Thyroid gland (tissue), 4 donors: ENCODE measurements at regions not wholly inside any gene's neighbourhood (a gene's known extent, or its start where the extent isn't known, plus 50 kb on each side); places are given as distances from the start of the nearest gene placed in this dataset.
"Not testable (repeated sequence)": the region's sequence is repeated elsewhere in the genome, so short reads cannot be mapped to it uniquely, and the experiment has no call there.

Source experiments
- DNase-seq, 2 donors: peaks; one replicate each; pipeline ENCODE4 v3.0.0-alpha.2; 2019
- H3K27ac ChIP-seq, 3 donors: fragments of 200-600 bp; sonication (generic); 1 replicate in 2 of 3; 2 replicates in 1 of 3; pipeline ENCODE4 v1.5.1; 2016 to 2019; ENCODE audit warnings: mild to moderate bottlenecking in 1 of 3, moderate library complexity in 1 of 3
- H3K27me3 ChIP-seq: fragments of 200-600 bp; sonication (generic); one replicate; pipeline ENCODE4 v1.5.1; 2019
- H3K36me3 ChIP-seq, 2 donors: fragments of 200-600 bp; sonication (generic); one replicate each; pipeline ENCODE4 v1.5.1; 2016 to 2019
- H3K4me1 ChIP-seq, 2 donors: fragments of 200-600 bp; sonication (generic); one replicate each; pipeline ENCODE4 v1.5.1; 2017 to 2019
- H3K4me3 ChIP-seq, 3 donors: fragments of 200-600 bp; sonication (generic); replicated peaks in 1 of 3; 1 replicate in 2 of 3; 2 replicates in 1 of 3; pipeline ENCODE4 v1.5.1; 2016; ENCODE audit warnings: mild to moderate bottlenecking in 1 of 3
- H3K9me3 ChIP-seq: fragments of 200-600 bp; sonication (generic); one replicate; pipeline ENCODE4 v1.5.1; 2017
- POLR2A ChIP-seq, 2 donors: fragments of 450-650 bp; IDR thresholded peaks; one replicate each; pipeline ENCODE4 v1.6.1; 2017; ENCODE audit warnings: antibody characterized with exemption in 2 of 2, mild to moderate bottlenecking in 2 of 2, moderate library complexity in 1 of 2
- WGBS, 2 donors: methylation state at CpG; one replicate each; pipeline ENCODE4 v1.1.5; 2017; 5-methylcytosine and 5-hydroxymethylcytosine counted together
- intact Hi-C: fragments of 100-400 bp; cut with DNase I; formaldehyde crosslinking; loops from one replicate; pipeline ENCODE4 v1.15.1; 2023
- TF ChIP-seq, protein P1 (sequence below), 6 experiments: fragments of 200-600 bp in 3 of 6; fragments of 450-650 bp in 3 of 6; sonication (generic) in 3 of 6; IDR thresholded peaks; one replicate each; pipeline ENCODE4 v1.5.1; 2016 to 2019; ENCODE audit warnings: antibody characterized with exemption in 6 of 6, mild to moderate bottlenecking in 2 of 6, inconsistent platforms in 1 of 6, moderate library complexity in 1 of 6

DNA sequence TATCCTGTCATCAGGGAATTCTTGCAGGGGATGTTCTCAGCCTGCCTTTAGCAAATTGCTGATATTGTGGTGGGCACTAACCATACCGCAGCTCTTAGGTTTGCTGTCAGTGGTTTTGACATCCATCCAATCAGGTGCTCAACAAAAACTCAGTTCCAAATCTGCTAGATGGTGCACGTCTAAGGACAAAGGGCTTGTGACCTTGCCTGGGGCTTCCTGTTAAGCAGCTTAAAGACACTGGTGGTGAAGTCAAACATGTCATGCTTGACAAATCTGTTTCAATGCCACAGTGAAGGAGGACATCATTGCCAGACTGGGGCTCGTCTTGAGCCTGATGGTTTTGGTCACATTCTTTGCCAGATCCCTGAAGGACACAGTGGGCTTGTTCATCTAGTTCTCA lies 179.8 kb upstream of the NOX3 start:
- DNase-seq: no peak
- H3K4me3 ChIP-seq: no peak overlapping the region
- H3K36me3 ChIP-seq: no peaks in the 10 kb centered on the region
- H3K27ac ChIP-seq: no peak overlapping the region
- intact Hi-C loops: no loop called here
- H3K4me1 ChIP-seq: no peaks in the 10 kb centered on the region
- TF ChIP-seq POLR2A (IDR thresholded peaks at IDR 0.05): no peak
- TF ChIP-seq, protein P1, sequence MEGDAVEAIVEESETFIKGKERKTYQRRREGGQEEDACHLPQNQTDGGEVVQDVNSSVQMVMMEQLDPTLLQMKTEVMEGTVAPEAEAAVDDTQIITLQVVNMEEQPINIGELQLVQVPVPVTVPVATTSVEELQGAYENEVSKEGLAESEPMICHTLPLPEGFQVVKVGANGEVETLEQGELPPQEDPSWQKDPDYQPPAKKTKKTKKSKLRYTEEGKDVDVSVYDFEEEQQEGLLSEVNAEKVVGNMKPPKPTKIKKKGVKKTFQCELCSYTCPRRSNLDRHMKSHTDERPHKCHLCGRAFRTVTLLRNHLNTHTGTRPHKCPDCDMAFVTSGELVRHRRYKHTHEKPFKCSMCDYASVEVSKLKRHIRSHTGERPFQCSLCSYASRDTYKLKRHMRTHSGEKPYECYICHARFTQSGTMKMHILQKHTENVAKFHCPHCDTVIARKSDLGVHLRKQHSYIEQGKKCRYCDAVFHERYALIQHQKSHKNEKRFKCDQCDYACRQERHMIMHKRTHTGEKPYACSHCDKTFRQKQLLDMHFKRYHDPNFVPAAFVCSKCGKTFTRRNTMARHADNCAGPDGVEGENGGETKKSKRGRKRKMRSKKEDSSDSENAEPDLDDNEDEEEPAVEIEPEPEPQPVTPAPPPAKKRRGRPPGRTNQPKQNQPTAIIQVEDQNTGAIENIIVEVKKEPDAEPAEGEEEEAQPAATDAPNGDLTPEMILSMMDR (IDR thresholded peaks at IDR 0.05): no peak
- WGBS, 2 donors: 72 to 83% methylated on average over 3 of the region's 3 CpGs
- no peaks in the 10 kb centered on the region for H3K27me3 ChIP-seq
- no peaks in the 10 kb centered on the region for H3K9me3 ChIP-seq

DNA sequence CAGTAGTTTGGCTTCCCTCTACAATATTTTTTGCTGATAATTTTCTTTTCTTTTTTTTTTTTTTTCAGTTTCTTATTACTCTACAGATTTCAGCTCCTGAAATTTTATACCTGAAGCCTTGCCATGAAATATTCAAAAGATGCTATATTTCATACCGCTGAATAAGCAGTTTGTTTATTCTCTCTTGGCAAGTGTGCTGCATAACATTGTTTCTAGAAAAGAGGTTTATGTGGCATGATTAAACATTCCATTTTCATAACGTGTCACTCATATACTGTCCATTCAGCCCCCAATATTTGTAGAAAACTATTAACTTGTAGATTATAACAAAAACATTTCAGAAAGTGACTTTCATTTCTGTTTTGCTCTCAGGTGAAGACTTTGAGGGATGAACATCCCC lies 174.4 kb upstream of the NOX3 start:
- DNase-seq: no peak
- Histone ChIP-seq H3K27ac (no peak overlapping the region), H3K4me1 (no peaks in the 10 kb centered on the region), H3K36me3 (no peaks in the 10 kb centered on the region), H3K4me3 (no peak overlapping the region), H3K27me3 (no peaks in the 10 kb centered on the region), H3K9me3 (no peaks in the 10 kb centered on the region)
- TF ChIP-seq, protein P1 (IDR thresholded peaks at IDR 0.05): no peak
- no peak for TF ChIP-seq POLR2A (IDR thresholded peaks at IDR 0.05)
- 88 to 94% methylated on average over 2 of the region's 2 CpGs for WGBS, 2 donors
- intact Hi-C loops: no loop called here

DNA sequence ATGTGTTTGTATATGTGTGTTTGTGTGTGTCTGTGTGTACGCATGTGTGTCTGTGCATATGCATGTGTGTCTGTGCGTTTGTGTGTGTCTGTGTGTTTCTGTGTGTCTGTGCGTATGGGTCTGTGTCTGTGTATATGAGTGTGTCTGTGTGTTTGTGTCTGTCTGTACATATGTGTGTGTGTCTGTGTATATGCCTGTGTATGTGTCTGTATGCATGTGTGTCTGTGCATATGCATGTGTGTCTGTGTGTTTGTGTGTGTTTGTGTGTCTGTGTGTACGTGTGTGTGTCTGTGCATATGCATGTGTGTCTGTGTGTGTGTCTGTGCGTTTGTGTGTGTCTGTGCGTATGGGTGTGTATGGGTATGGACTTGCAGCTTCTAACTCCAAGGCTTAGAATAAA lies 174.0 kb upstream of the NOX3 start:
- no peak overlapping the region for H3K4me3 ChIP-seq
- intact Hi-C loops: no loop called here
- TF ChIP-seq POLR2A (IDR thresholded peaks at IDR 0.05): no peak
- TF ChIP-seq, protein P1 (IDR thresholded peaks at IDR 0.05): no peak
- no peaks in the 10 kb centered on the region for H3K4me1 ChIP-seq
- 72 to 74% methylated on average over 6 of the region's 6 CpGs for WGBS, 2 donors
- H3K27ac ChIP-seq: no peak overlapping the region
- DNase-seq: no peak
- H3K27me3 ChIP-seq: no peaks in the 10 kb centered on the region
- no peaks in the 10 kb centered on the region for H3K36me3 ChIP-seq
- no peaks in the 10 kb centered on the region for H3K9me3 ChIP-seq

DNA sequence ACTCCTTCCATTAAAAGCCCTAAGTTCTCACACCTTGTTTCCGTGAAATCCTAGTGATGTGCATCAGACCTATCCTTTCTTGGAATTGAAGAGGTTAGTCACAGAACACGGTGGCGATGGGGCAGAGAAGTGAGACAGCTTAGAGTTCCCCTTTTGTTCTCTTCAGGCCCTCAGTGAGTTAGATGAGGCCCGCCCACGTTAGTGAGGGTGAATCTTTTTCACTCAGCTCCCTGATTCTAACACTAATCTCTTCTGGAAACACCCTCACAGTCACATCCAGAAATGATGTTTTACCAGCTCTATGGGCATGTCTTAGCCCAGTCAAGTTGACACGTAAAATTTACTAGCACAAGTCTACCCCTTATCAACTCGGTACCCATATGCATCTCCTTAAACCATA lies 172.7 kb upstream of the NOX3 start:
- Histone ChIP-seq H3K4me3 (no peak overlapping the region), H3K9me3 (no peaks in the 10 kb centered on the region), H3K27me3 (no peaks in the 10 kb centered on the region), H3K27ac (no peak overlapping the region), H3K36me3 (no peaks in the 10 kb centered on the region), H3K4me1 (no peaks in the 10 kb centered on the region)
- intact Hi-C loops: no loop called here
- TF ChIP-seq POLR2A (IDR thresholded peaks at IDR 0.05): no peak
- TF ChIP-seq, protein P1 (IDR thresholded peaks at IDR 0.05): no peak
- DNase-seq: no peak
- WGBS, 2 donors: 75 to 79% methylated on average over 7 of the region's 7 CpGs

DNA sequence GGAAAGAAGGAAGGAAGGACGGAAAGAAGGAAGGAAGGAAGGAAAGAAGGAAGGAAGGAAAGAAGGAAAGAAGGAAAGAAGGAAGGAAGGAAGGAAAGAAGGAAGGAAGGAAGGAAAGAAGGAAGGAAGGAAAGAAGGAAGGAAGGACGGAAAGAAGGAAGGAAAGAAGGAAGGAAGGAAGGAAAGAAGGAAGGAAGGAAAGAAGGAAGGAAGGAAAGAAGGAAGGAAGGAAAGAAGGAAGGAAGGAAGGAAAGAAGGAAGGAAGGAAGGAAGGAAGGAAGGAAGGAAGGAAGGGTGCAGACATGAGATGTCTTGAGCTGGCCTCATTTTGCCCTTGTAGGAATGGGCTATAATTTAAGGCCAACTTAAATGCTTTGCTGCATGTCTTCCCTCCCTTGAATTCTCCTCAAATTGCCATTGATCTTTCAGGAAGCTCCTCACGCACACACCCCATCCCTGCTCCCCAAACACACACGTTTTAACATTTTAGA lies 172.1 kb upstream of the NOX3 start:
- H3K36me3 ChIP-seq, intact Hi-C loops, DNase-seq, H3K27me3 ChIP-seq, H3K9me3 ChIP-seq, H3K27ac ChIP-seq, H3K4me3 ChIP-seq, H3K4me1 ChIP-seq: not testable (repeated sequence)
- 78 to 79% methylated on average over 4 of the region's 4 CpGs for WGBS, 2 donors
